ENCODE measurements at regions not wholly inside any gene's neighbourhood (a gene's known extent, or its start where the extent isn't known, plus 50 kb on each side); places are given as distances from the start of the nearest gene placed in this dataset.

DNA sequence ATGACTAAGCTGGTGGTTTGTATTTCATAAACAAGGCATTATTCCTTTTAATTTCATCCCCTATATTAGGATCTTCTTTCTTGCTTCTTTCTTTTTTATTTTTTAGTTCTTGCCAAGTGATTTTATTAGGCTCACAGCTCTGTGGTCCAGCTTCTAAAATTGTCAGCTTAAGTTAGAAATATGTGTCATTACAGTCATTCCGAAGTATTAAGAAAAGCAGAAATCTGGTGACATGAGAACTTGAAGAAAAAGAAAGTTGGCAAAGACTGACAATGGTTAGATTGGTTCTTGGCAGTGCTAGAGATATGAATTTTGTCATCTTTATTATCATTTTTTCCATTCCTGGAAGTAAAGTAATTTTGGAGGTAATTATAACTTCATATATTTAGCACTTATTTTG, 166.5 kb upstream of the PRR16 start:
- TF ChIP-seq, protein P1, sequence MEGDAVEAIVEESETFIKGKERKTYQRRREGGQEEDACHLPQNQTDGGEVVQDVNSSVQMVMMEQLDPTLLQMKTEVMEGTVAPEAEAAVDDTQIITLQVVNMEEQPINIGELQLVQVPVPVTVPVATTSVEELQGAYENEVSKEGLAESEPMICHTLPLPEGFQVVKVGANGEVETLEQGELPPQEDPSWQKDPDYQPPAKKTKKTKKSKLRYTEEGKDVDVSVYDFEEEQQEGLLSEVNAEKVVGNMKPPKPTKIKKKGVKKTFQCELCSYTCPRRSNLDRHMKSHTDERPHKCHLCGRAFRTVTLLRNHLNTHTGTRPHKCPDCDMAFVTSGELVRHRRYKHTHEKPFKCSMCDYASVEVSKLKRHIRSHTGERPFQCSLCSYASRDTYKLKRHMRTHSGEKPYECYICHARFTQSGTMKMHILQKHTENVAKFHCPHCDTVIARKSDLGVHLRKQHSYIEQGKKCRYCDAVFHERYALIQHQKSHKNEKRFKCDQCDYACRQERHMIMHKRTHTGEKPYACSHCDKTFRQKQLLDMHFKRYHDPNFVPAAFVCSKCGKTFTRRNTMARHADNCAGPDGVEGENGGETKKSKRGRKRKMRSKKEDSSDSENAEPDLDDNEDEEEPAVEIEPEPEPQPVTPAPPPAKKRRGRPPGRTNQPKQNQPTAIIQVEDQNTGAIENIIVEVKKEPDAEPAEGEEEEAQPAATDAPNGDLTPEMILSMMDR (IDR thresholded peaks at IDR 0.05; ENCODE audit: borderline replicate concordance, extremely low read depth, low read length, poor library complexity, severe bottlenecking): no peak
- TF ChIP-seq EZH2 (IDR thresholded peaks at IDR 0.05; ENCODE audit: borderline replicate concordance, low read depth, low read length, severe bottlenecking): no peak
